HUES6 (cell line): ENCODE measurements at regions not wholly inside any gene's neighbourhood (a gene's known extent, or its start where the extent isn't known, plus 50 kb on each side); places are given as distances from the start of the nearest gene placed in this dataset.
A peak's percentile ranks its signal among the peaks of the same experiment; 100 is the strongest.

Experiments
- H3K27ac ChIP-seq: 2 replicates; pipeline ENCODE4 v1.7.0; 2013; ENCODE audit warnings: low read depth, mild to moderate bottlenecking, low read length, inconsistent platforms
- H3K27me3 ChIP-seq: 2 replicates; pipeline ENCODE4 v1.6.1; 2013; ENCODE audit warnings: low read length; ENCODE audit not compliant: control insufficient read depth, insufficient read depth
- H3K36me3 ChIP-seq: 2 replicates; pipeline ENCODE4 v1.6.1; 2013; ENCODE audit warnings: low read length; ENCODE audit not compliant: control insufficient read depth, insufficient read depth
- H3K4me1 ChIP-seq: 2 replicates; pipeline ENCODE4 v1.6.1; 2013; ENCODE audit warnings: low read length; ENCODE audit not compliant: control insufficient read depth, insufficient read depth
- H3K4me3 ChIP-seq: 2 replicates; pipeline ENCODE4 v1.5.1; 2013; ENCODE audit warnings: low read depth, low read length
- H3K9ac ChIP-seq: one replicate; pipeline ENCODE4 v1.6.1; 2013; ENCODE audit warnings: mild to moderate bottlenecking, low read length
- H3K9me3 ChIP-seq: 2 replicates; pipeline ENCODE4 v1.6.1; 2013; ENCODE audit warnings: low read depth, low read length; ENCODE audit not compliant: control insufficient read depth, insufficient read depth

- Histone ChIP-seq H3K9me3 (no peaks in the 10 kb centered on the region; the same call in 1 of the 2 replicates), H3K4me3 (no peak overlapping the region), H3K27me3 (no peaks in the 10 kb centered on the region), H3K36me3 (no peaks in the 10 kb centered on the region), H3K4me1 (peaks cover 26% of the 10 kb centered on the region), H3K9ac (no peak overlapping the region), H3K27ac (no peak overlapping the region)
Observed at GRCh38 chr3:43979645-43980044, 262.0 kb upstream of the TOPAZ1 start.

GRCh38 chr3:43994657-43995546 is 246.8 kb upstream of the TOPAZ1 start:
- Histone ChIP-seq H3K4me1 (peaks cover 11% of the 10 kb centered on the region; the same call in 1 of the 2 replicates), H3K4me3 (peak overlapping the region; percentile 78), H3K27ac (no peak overlapping the region), H3K9ac (no peak overlapping the region), H3K36me3 (no peaks in the 10 kb centered on the region), H3K27me3 (peaks cover 76% of the 10 kb centered on the region), H3K9me3 (0 out of 2 replicates have a peak, but pooled peaks cover 2% of the 10 kb centered on the region)

GRCh38 chr3:43995547-43996378 is 245.9 kb upstream of the TOPAZ1 start:
- peaks cover 11% of the 10 kb centered on the region for H3K4me1 ChIP-seq
- H3K9me3 ChIP-seq: 0 out of 2 replicates have a peak, but pooled peaks cover 2% of the 10 kb centered on the region
- H3K4me3 ChIP-seq: peak overlapping the region; percentile 78
- H3K36me3 ChIP-seq: no peaks in the 10 kb centered on the region
- H3K27me3 ChIP-seq: peaks cover 82% of the 10 kb centered on the region
- H3K9ac ChIP-seq: no peak overlapping the region
- no peak overlapping the region for H3K27ac ChIP-seq

GRCh38 chr3:43996379-43997301 is 245.0 kb upstream of the TOPAZ1 start:
- Histone ChIP-seq H3K9ac (peak overlapping the region; percentile 43), H3K9me3 (0 out of 2 replicates have a peak, but pooled peaks cover 2% of the 10 kb centered on the region), H3K27me3 (peaks cover 82% of the 10 kb centered on the region), H3K4me1 (peaks cover 15% of the 10 kb centered on the region), H3K36me3 (no peaks in the 10 kb centered on the region), H3K4me3 (peak overlapping the region; percentile 78), H3K27ac (no peak overlapping the region)

GRCh38 chr3:43997316-43997715 is 244.4 kb upstream of the TOPAZ1 start:
- Histone ChIP-seq H3K9ac (peak overlapping the region; percentile 70), H3K27me3 (peaks cover 78% of the 10 kb centered on the region), H3K4me1 (peaks cover 15% of the 10 kb centered on the region), H3K27ac (no peak overlapping the region), H3K4me3 (peak overlapping the region; percentile 78), H3K9me3 (no peaks in the 10 kb centered on the region), H3K36me3 (no peaks in the 10 kb centered on the region)

- Histone ChIP-seq H3K9ac (peak overlapping the region; percentile 70), H3K4me1 (peaks cover 15% of the 10 kb centered on the region), H3K4me3 (peak overlapping the region; percentile 78), H3K9me3 (no peaks in the 10 kb centered on the region), H3K36me3 (no peaks in the 10 kb centered on the region), H3K27ac (no peak overlapping the region), H3K27me3 (peaks cover 74% of the 10 kb centered on the region)
Observed at GRCh38 chr3:43997788-43998369, 243.8 kb upstream of the TOPAZ1 start.

GRCh38 chr3:43998370-43998835 is 243.3 kb upstream of the TOPAZ1 start:
- peak overlapping the region; percentile 78 for H3K4me3 ChIP-seq
- no peak overlapping the region for H3K27ac ChIP-seq

GRCh38 chr3:43998836-43999727 is 242.6 kb upstream of the TOPAZ1 start:
- Histone ChIP-seq H3K9ac (peak overlapping the region; percentile 70), H3K27ac (no peak overlapping the region), H3K27me3 (peaks cover 62% of the 10 kb centered on the region), H3K4me1 (peaks cover 15% of the 10 kb centered on the region), H3K9me3 (no peaks in the 10 kb centered on the region), H3K4me3 (peak overlapping the region; percentile 78), H3K36me3 (no peaks in the 10 kb centered on the region)

More at GRCh38 chr3:43998370-43998835, 243.3 kb upstream of the TOPAZ1 start:
- Histone ChIP-seq H3K36me3 (no peaks in the 10 kb centered on the region), H3K9ac (peak overlapping the region; percentile 70), H3K9me3 (no peaks in the 10 kb centered on the region), H3K4me1 (peaks cover 15% of the 10 kb centered on the region), H3K27me3 (peaks cover 69% of the 10 kb centered on the region)

- H3K27ac ChIP-seq: no peak overlapping the region
- H3K4me1 ChIP-seq: peaks cover 13% of the 10 kb centered on the region
- no peak overlapping the region for H3K9ac ChIP-seq
- H3K36me3 ChIP-seq: no peaks in the 10 kb centered on the region
- no peaks in the 10 kb centered on the region for H3K9me3 ChIP-seq
- H3K4me3 ChIP-seq: peak overlapping the region; percentile 78
- peaks cover 55% of the 10 kb centered on the region for H3K27me3 ChIP-seq
Observed at GRCh38 chr3:43999728-44000319, 241.9 kb upstream of the TOPAZ1 start.
